Activated naive CD4-positive, alpha-beta T cell treated with anti-CD3 and anti-CD28 coated beads, Interleukin-2, amount 50 U/mL, for 72 hours (primary cell): ENCODE measurements at regions not wholly inside any gene's neighbourhood (a gene's known extent, or its start where the extent isn't known, plus 50 kb on each side); places are given as distances from the start of the nearest gene placed in this dataset.

Source experiments
- ATAC-seq, 2 donors: fragments of 150-1000 bp; cut with Tn5 transposase; 2 replicates each; pipeline ENCODE4 v1.10.0; 2021; ENCODE audit warnings: mild to moderate bottlenecking in 2 of 2, moderate library complexity in 2 of 2
- DNase-seq, 2 donors: peaks; one replicate each; pipeline ENCODE4 v3.0.0; 2021 to 2022; ENCODE audit warnings: low spot score in 2 of 2
- H3K27ac Mint-ChIP-seq, 2 donors: one replicate each; pipeline ENCODE4 v1.8.0; 2022; ENCODE audit warnings: mild to moderate bottlenecking in 2 of 2, mixed read lengths in 2 of 2
- H3K36me3 Mint-ChIP-seq, 2 donors: one replicate each; pipeline ENCODE4 v1.8.0; 2022; ENCODE audit warnings: mixed read lengths in 2 of 2
- H3K9me3 Mint-ChIP-seq, 2 donors: one replicate each; pipeline ENCODE4 v1.8.0; 2022; ENCODE audit warnings: mixed read lengths in 2 of 2

- ATAC-seq (no peak), DNase-seq (no peak)
- H3K36me3 Mint-ChIP-seq, result peaks cover 0 to 6% of the 10 kb centered on the region in 2 donors
- H3K27ac Mint-ChIP-seq, result no peak overlapping the region
- peaks cover 0 to 4% of the 10 kb centered on the region in 2 donors for H3K9me3 Mint-ChIP-seq
These were observed 189.7 kb downstream of the CENPF start for GRCh38 chr1:214792527-214793186.

GRCh38 chr1:214793708-214794107, 190.7 kb downstream of the CENPF start:
- no peak for ATAC-seq
- Mint-ChIP-seq H3K27ac (no peak overlapping the region), H3K36me3 (peaks cover 0 to 9% of the 10 kb centered on the region in 2 donors), H3K9me3 (peaks cover 0 to 4% of the 10 kb centered on the region in 2 donors)
- no peak for DNase-seq

GRCh38 chr1:214801191-214801590, 198.2 kb downstream of the CENPF start:
- Mint-ChIP-seq H3K36me3 (peaks cover 0 to 11% of the 10 kb centered on the region in 2 donors), H3K9me3 (peaks cover 0 to 9% of the 10 kb centered on the region in 2 donors), H3K27ac (no peak overlapping the region)
- ATAC-seq (no peak), DNase-seq (no peak)

- Mint-ChIP-seq H3K36me3 (peaks cover 0 to 4% of the 10 kb centered on the region in 2 donors), H3K9me3 (peaks cover 11 to 13% of the 10 kb centered on the region in 2 donors), H3K27ac (no peak overlapping the region)
- ATAC-seq (no peak), DNase-seq (no peak)
These were observed 206.0 kb downstream of the CENPF start for GRCh38 chr1:214808845-214809460.

GRCh38 chr1:214816603-214817002, 213.6 kb downstream of the CENPF start:
- H3K36me3 Mint-ChIP-seq, result no peaks in the 10 kb centered on the region
- no peak for DNase-seq
- peaks cover 0 to under 1% of the 10 kb centered on the region in 2 donors for H3K9me3 Mint-ChIP-seq
- ATAC-seq, result no peak
- H3K27ac Mint-ChIP-seq, result no peak overlapping the region

GRCh38 chr1:214823311-214824117, 220.5 kb downstream of the CENPF start:
- no peak for DNase-seq

GRCh38 chr1:214824763-214825162, 221.8 kb downstream of the CENPF start:
- DNase-seq (no peak), ATAC-seq (no peak)
- Mint-ChIP-seq H3K27ac (no peak overlapping the region), H3K9me3 (peaks cover 11 to 14% of the 10 kb centered on the region in 2 donors), H3K36me3 (peaks cover 0 to 7% of the 10 kb centered on the region in 2 donors)

More at GRCh38 chr1:214823311-214824117, 220.5 kb downstream of the CENPF start:
- ATAC-seq, result no peak
- Mint-ChIP-seq H3K9me3 (peaks cover 9 to 12% of the 10 kb centered on the region in 2 donors), H3K36me3 (peaks cover 0 to 5% of the 10 kb centered on the region in 2 donors), H3K27ac (no peak overlapping the region)

- no peak for DNase-seq
- Mint-ChIP-seq H3K36me3 (peaks cover 0 to 7% of the 10 kb centered on the region in 2 donors), H3K9me3 (peaks cover 11 to 14% of the 10 kb centered on the region in 2 donors), H3K27ac (no peak overlapping the region)
- ATAC-seq, result no peak
These were observed 223.6 kb downstream of the CENPF start for GRCh38 chr1:214826619-214827018.

GRCh38 chr1:214827883-214828282, 224.9 kb downstream of the CENPF start:
- ATAC-seq (no peak), DNase-seq (no peak)
- Mint-ChIP-seq H3K36me3 (peaks cover 0 to 7% of the 10 kb centered on the region in 2 donors), H3K9me3 (peaks cover 11% of the 10 kb centered on the region in 2 donors), H3K27ac (no peak overlapping the region)

GRCh38 chr1:214830941-214831340, 227.9 kb downstream of the CENPF start:
- no peak for DNase-seq
- Mint-ChIP-seq H3K27ac (no peak overlapping the region), H3K9me3 (peaks cover 11% of the 10 kb centered on the region in 2 donors), H3K36me3 (peaks cover 0 to 7% of the 10 kb centered on the region in 2 donors)
- no peak for ATAC-seq

- H3K36me3 Mint-ChIP-seq, result peaks cover 0 to 7% of the 10 kb centered on the region in 2 donors
- ATAC-seq (no peak), DNase-seq (no peak)
- no peak overlapping the region for H3K27ac Mint-ChIP-seq
- peaks cover 11% of the 10 kb centered on the region in 2 donors for H3K9me3 Mint-ChIP-seq
These were observed 229.0 kb downstream of the CENPF start for GRCh38 chr1:214831956-214832355.

- Mint-ChIP-seq H3K36me3 (peaks cover 0 to 4% of the 10 kb centered on the region in 2 donors), H3K27ac (no peak overlapping the region), H3K9me3 (peaks cover 4 to 5% of the 10 kb centered on the region in 2 donors)
- ATAC-seq (peak; percentile 57 to 63), DNase-seq (no peak)
These were observed 230.3 kb downstream of the CENPF start for GRCh38 chr1:214833178-214833756.

GRCh38 chr1:214837376-214837775, 234.4 kb downstream of the CENPF start:
- Mint-ChIP-seq H3K36me3 (no peaks in the 10 kb centered on the region), H3K27ac (no peak overlapping the region), H3K9me3 (no peaks in the 10 kb centered on the region)

GRCh38 chr1:214838351-214838750, 235.4 kb downstream of the CENPF start:
- Mint-ChIP-seq H3K27ac (peak overlapping the region in 1 of 2 donors; percentile 13), H3K36me3 (no peaks in the 10 kb centered on the region), H3K9me3 (no peaks in the 10 kb centered on the region)
- no peak for ATAC-seq
- no peak for DNase-seq

More at GRCh38 chr1:214837376-214837775, 234.4 kb downstream of the CENPF start:
- DNase-seq (no peak), ATAC-seq (no peak)

GRCh38 chr1:214840356-214840755, 237.4 kb downstream of the CENPF start:
- DNase-seq (no peak), ATAC-seq (no peak)
- Mint-ChIP-seq H3K36me3 (no peaks in the 10 kb centered on the region), H3K27ac (no peak overlapping the region), H3K9me3 (no peaks in the 10 kb centered on the region)

GRCh38 chr1:214842856-214843255, 239.7 kb upstream of the KCNK2 start:
- DNase-seq (no peak), ATAC-seq (no peak)
- Mint-ChIP-seq H3K9me3 (no peaks in the 10 kb centered on the region), H3K36me3 (no peaks in the 10 kb centered on the region), H3K27ac (no peak overlapping the region)

GRCh38 chr1:214843281-214843680, 239.3 kb upstream of the KCNK2 start:
- H3K9me3 Mint-ChIP-seq, result no peaks in the 10 kb centered on the region
- ATAC-seq, result no peak
- no peaks in the 10 kb centered on the region for H3K36me3 Mint-ChIP-seq
- no peak for DNase-seq
- H3K27ac Mint-ChIP-seq, result peak overlapping the region in 1 of 2 donors; percentile 77
